GM12891 (cell line): ENCODE measurements at regions not wholly inside any gene's neighbourhood (a gene's known extent, or its start where the extent isn't known, plus 50 kb on each side); places are given as distances from the start of the nearest gene placed in this dataset.
"Not testable (repeated sequence)": the region's sequence is repeated elsewhere in the genome, so short reads cannot be mapped to it uniquely, and the experiment has no call there.

Experiments
- DNase-seq: peaks from one replicate; pipeline ENCODE4 v3.0.0; 2011; ENCODE audit warnings: low spot score; ENCODE audit not compliant: insufficient read length
- FAIRE-seq: peaks from 2 replicates; lab custom pipeline; 2011; peaks lifted over from hg19 to GRCh38; lab: Jason Lieb, UNC
- PAX5 ChIP-seq: IDR thresholded peaks from 2 replicates; pipeline ENCODE4 v1.6.1; 2011; ENCODE audit warnings: low read length, moderate library complexity, mild to moderate bottlenecking; ENCODE audit not compliant: insufficient read depth, severe bottlenecking
- POLR2A ChIP-seq: IDR thresholded peaks from 2 replicates; pipeline ENCODE4 v1.6.1; 2011; ENCODE audit warnings: low read depth, low read length, control low read depth
- POLR2AphosphoS5 ChIP-seq: IDR thresholded peaks from 2 replicates; pipeline ENCODE4 v1.6.1; 2011; ENCODE audit warnings: low read depth, low read length, control low read depth
- POU2F2 ChIP-seq: IDR thresholded peaks from 2 replicates; pipeline ENCODE4 v1.6.1; 2011; ENCODE audit warnings: low read depth, mild to moderate bottlenecking, control low read depth, low read length, moderate library complexity
- SPI1 ChIP-seq: IDR thresholded peaks from 2 replicates; pipeline ENCODE4 v1.6.1; 2011; ENCODE audit warnings: low read depth, low read length, control low read depth
- TAF1 ChIP-seq: IDR thresholded peaks from 2 replicates; pipeline ENCODE4 v1.6.1; 2011; ENCODE audit warnings: low read depth, low read length, control low read depth

- no peak for FAIRE-seq
- DNase-seq = no peak
- TF ChIP-seq POLR2AphosphoS5 (no peak), POLR2A (no peak), PAX5 (no peak), SPI1 (no peak)
Measured at GRCh38 chr6:16933532-16933931, 168.3 kb upstream of the STMND1 start.

- DNase-seq = no peak
- no peak for FAIRE-seq
- TF ChIP-seq POLR2A = no peak
- TF ChIP-seq TAF1 = no peak
- no peak for TF ChIP-seq PAX5
- TF ChIP-seq SPI1 = no peak
- TF ChIP-seq POU2F2 = no peak
- no peak for TF ChIP-seq POLR2AphosphoS5
Measured at GRCh38 chr6:16932920-16933319, 168.9 kb upstream of the STMND1 start.

- not testable (repeated sequence) for DNase-seq, FAIRE-seq
Measured at GRCh38 chr6:16931079-16931478, 169.8 kb upstream of the ATXN1 start.

GRCh38 chr6:16930432-16930831, 169.2 kb upstream of the ATXN1 start:
- TF ChIP-seq PAX5 (no peak), SPI1 (no peak)
- DNase-seq (no peak), FAIRE-seq (no peak)

GRCh38 chr6:16929809-16930208, 168.5 kb upstream of the ATXN1 start:
- FAIRE-seq (no peak), DNase-seq (no peak)
- TF ChIP-seq POU2F2 (no peak), TAF1 (no peak), SPI1 (no peak), POLR2A (no peak), POLR2AphosphoS5 (no peak), PAX5 (no peak)

- TF ChIP-seq TAF1 = no peak
- no peak for TF ChIP-seq SPI1
- no peak for TF ChIP-seq POLR2AphosphoS5
- TF ChIP-seq POLR2A = no peak
- TF ChIP-seq POU2F2 = no peak
- TF ChIP-seq PAX5 = no peak
- DNase-seq = no peak
- no peak for FAIRE-seq
Measured at GRCh38 chr6:16928387-16928786, 167.1 kb upstream of the ATXN1 start.

- DNase-seq (no peak), FAIRE-seq (no peak)
- TF ChIP-seq POLR2A (no peak), PAX5 (no peak), SPI1 (no peak), POU2F2 (no peak), POLR2AphosphoS5 (no peak), TAF1 (no peak)
Measured at GRCh38 chr6:16927205-16927604, 165.9 kb upstream of the ATXN1 start.

GRCh38 chr6:16925461-16925860, 164.2 kb upstream of the ATXN1 start:
- no peak for FAIRE-seq
- TF ChIP-seq POLR2AphosphoS5 (no peak), POLR2A (no peak), POU2F2 (no peak), TAF1 (no peak), SPI1 (no peak), PAX5 (no peak)
- DNase-seq = no peak

- DNase-seq (no peak), FAIRE-seq (no peak)
- TF ChIP-seq TAF1 = no peak
Measured at GRCh38 chr6:16922282-16922681, 161.0 kb upstream of the ATXN1 start.

- DNase-seq (no peak), FAIRE-seq (no peak)
- no peak for TF ChIP-seq TAF1
- TF ChIP-seq SPI1 = no peak
- TF ChIP-seq POU2F2 = no peak
- TF ChIP-seq POLR2AphosphoS5 = no peak
- TF ChIP-seq POLR2A = no peak
- TF ChIP-seq PAX5 = no peak
Measured at GRCh38 chr6:16921399-16922110, 160.3 kb upstream of the ATXN1 start.

GRCh38 chr6:16918586-16918985, 157.3 kb upstream of the ATXN1 start:
- DNase-seq (no peak), FAIRE-seq (no peak)
- TF ChIP-seq POLR2AphosphoS5 = no peak
- no peak for TF ChIP-seq POLR2A
- no peak for TF ChIP-seq POU2F2
- no peak for TF ChIP-seq SPI1
- no peak for TF ChIP-seq TAF1
- TF ChIP-seq PAX5 = no peak
